Activated CD8-positive, alpha-beta memory T cell treated with anti-CD3 and anti-CD28 coated beads, Interleukin-2, amount 50 U/mL, for 24 hours (primary cell): ENCODE measurements at regions not wholly inside any gene's neighbourhood (a gene's known extent, or its start where the extent isn't known, plus 50 kb on each side); places are given as distances from the start of the nearest gene placed in this dataset.
"Not testable (repeated sequence)": the region's sequence is repeated elsewhere in the genome, so short reads cannot be mapped to it uniquely, and the experiment has no call there.

Experiments
- DNase-seq: peaks from one replicate; pipeline ENCODE4 v3.0.0-alpha.2; 2020; ENCODE audit errors: extremely low read depth

GRCh38 chr1:146641534-146641933 is 296.6 kb upstream of the NBPF12 start:
- DNase-seq = not testable (repeated sequence)

GRCh38 chr1:146640671-146641070 is 297.5 kb upstream of the NBPF12 start:
- not testable (repeated sequence) for DNase-seq

GRCh38 chr1:146630302-146630701 is 307.8 kb upstream of the NBPF12 start:
- not testable (repeated sequence) for DNase-seq

- not testable (repeated sequence) for DNase-seq
These were observed 319.5 kb upstream of the NBPF12 start for GRCh38 chr1:146618582-146618981.

DNA sequence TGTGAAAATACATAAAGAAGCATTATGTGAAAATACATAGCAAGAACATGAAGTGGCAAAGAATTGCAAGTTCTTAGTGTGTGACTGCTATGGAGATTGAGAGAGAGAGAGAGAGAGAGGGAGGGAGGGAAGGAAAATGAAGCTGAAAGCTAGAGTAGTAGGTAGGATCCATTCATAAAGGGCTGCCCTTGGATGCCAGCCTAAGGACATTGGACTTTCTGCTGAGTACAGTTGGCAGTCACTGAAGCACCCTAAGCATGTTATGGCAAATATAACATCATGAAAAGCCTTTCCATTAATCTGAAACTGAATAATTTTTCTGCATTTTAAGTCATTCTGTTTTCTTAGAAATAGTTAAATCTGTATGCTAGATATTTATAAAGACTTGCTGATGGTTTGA is 333.4 kb upstream of the NBPF12 start:
- DNase-seq = not testable (repeated sequence)

DNA sequence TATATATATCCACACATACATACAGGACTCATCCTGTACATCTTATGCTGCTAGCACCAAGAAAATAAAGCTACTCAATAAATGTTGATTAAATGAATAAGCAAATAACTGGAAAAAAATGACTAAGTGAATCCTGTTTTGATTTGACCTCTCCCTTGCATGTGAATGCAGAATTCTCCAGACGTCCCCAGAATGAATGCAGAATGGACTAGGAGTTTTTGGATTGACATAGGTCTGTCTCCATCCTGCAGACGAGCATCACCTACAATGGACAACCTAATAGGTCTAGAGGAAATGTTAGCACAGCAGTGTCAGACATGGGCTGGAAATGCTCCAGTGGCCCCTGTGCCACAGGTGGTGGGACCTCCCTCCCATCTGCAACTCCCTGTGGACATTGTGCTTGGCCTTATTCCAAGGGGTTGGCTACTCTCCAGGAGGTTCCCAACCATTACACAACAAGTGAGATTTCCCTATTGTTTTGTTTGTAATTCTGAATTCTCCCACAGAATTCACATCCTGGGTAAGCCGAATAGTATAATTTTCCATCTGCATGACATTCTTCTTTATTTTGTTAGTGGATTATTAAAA is 337.3 kb upstream of the NBPF12 start:
- not testable (repeated sequence) for DNase-seq

GRCh38 chr1:146599906-146600305 is 338.2 kb upstream of the NBPF12 start:
- DNase-seq = not testable (repeated sequence)

- not testable (repeated sequence) for DNase-seq
These were observed 352.4 kb upstream of the NOTCH2NLA start for GRCh38 chr1:146581229-146581628.

- not testable (repeated sequence) for DNase-seq
These were observed 338.7 kb upstream of the NOTCH2NLA start for GRCh38 chr1:146567541-146567940.

GRCh38 chr1:146558032-146558431 is 329.2 kb upstream of the NOTCH2NLA start:
- not testable (repeated sequence) for DNase-seq

DNA sequence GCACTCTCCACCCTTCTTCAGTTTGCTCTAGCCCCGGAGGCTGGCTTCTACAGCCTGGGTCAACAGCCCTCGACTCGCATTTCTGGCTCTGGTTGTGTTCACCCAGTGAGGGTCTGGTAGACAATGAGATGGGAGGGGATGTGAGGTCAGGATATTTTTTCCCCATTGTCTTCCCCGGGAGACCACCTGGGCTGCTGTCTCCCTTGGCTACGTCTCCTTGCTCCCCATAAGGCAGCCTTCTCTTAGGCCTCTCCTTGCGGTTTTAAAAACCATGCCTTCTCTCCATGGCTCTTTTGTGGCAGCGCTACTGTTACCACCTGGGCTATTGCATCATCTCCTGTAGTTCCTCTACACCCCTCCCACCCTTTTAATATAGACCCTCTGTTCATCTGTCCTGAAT is 327.6 kb upstream of the NOTCH2NLA start:
- DNase-seq = not testable (repeated sequence)

GRCh38 chr1:146552414-146552813 is 323.6 kb upstream of the NOTCH2NLA start:
- DNase-seq = not testable (repeated sequence)

DNA sequence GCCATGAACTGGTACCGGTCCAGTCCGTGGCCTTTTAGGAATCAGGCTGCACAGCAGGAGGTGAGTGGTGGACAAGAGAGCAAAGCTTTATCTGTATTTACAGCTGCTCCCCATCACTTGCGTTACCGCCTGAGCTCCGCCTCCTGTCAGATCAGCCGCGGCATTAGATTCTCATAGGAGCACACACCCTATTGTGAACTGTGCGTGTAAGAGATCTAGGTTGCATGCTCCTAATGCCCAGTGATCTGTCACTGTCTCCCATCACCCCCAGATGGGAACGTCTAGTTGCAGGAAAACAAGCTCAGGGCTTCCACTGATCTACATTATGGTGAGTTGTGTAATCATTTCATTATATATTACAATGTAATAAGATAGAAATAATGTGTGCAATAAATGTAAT is 319.9 kb upstream of the NOTCH2NLA start:
- not testable (repeated sequence) for DNase-seq

DNA sequence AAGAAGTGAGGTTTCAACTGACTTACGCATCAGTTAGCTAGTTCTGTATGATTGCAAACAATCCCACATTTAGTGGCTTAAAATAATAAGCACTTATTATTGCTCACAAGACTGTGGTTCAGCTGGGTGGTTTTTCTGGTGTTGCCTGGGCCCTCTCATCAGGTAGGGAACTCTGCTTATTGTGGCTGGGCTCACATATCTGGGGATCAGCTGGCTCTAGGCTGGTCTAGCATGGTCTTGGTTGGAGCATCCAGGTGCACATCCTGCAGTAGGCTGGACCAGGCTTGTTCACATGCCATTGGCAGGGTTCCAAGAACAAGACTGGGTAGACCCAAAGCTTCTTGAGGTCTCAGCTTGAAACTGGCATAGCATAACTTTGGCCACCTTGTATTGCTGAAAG is 317.4 kb upstream of the NOTCH2NLA start:
- not testable (repeated sequence) for DNase-seq

- DNase-seq = not testable (repeated sequence)
These were observed 309.1 kb upstream of the NOTCH2NLA start for GRCh38 chr1:146537775-146538373.

GRCh38 chr1:146536028-146536427 is 307.2 kb upstream of the NOTCH2NLA start:
- DNase-seq = not testable (repeated sequence)

DNA sequence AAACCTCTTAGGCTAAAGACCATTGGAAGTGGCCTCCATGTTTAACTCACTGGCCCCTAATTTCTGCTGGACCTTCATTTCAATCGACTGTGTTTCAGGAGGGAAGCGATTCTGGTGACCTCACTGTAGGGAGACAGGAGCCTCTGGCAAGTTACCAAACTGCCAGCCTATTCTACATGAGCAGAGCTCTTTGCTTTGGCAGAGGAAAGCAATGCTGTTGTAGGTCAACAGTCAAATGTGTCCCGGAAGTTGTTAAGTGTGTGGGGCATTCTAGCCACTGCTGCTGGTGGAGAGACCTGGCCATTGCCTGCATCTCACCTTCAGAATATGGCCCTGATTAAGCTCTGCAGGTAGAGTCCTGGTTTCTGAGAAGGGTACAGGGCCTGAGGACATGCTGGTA is 306.8 kb upstream of the NOTCH2NLA start:
- DNase-seq = not testable (repeated sequence)

DNA sequence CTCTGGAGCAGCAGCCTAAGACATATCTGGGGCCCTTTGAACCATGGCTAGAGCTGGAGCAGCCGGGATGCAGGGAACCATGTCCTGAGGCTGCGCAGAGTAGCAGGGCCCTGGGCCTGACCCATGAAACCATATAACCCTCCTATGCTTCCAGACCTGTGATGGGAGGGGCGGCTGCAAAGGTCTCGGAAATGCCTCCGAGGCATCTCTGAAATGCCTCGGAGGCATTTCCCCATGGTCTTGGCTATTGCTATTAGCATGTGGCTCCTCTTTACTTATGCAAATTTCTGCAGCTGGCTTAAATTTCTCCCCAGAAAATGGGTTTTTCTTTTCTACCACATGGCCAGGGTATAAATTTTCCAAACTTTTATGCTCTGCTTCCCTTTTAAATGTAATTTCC is 302.1 kb upstream of the NOTCH2NLA start:
- not testable (repeated sequence) for DNase-seq

DNA sequence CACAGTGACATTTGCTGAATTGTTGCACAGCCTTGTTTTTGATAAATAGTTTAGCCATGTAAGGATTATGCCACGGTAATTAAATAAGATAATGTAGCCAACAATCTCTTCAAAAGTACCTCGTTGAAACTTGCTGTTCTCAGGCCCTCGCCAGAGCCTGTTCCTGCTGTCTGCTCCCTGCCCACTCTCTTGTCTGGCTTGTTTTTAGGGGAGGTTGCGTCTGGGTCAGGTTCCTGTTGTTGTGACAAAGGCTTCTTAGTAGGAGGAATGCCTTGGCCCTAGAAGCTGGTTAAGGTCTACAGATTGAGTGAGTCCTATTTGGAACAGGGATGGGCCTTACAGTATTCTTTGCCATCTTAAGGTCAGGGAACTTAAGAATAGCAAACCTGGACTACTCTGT is 294.0 kb upstream of the NOTCH2NLA start:
- DNase-seq = not testable (repeated sequence)

GRCh38 chr1:146522345-146522744 is 293.5 kb upstream of the NOTCH2NLA start:
- not testable (repeated sequence) for DNase-seq

DNA sequence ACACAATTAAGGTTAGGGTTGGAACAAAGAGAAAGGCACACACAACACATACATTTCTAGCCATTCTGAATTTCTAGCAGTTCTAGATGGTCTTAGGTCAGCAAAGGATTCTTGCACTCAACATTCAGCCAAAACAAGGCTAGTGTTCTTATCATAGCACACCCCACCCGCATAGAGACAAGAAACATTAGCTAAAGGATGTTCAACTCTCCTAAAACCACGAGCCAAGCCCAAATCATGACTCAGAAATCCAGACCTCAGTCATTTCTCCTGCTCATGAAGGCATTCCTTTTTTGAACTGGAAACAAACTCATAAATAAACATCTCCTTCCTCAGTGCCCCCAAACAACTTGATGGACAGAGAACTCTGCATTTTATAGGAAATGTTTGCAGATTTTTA is 293.0 kb upstream of the NOTCH2NLA start:
- not testable (repeated sequence) for DNase-seq

DNA sequence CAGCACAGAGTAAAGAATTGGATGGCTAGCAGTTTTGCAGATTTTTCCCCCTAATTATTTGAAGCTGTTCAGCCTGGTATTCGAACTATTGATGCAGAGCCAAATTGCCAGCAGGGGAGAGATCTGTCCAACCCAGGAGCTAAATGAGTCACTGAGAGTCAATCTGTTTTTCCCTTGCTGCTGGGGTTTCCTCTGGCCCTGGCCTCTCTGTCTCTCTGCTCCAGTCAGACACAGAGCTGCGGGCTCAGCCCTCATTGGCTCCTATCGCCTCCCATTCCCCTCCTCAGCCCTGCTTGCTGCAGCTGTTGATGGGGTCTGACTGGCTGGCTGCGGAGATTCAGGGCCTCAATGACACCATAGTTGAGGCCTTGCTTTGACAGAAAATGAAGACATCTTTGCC is 284.9 kb upstream of the NOTCH2NLA start:
- not testable (repeated sequence) for DNase-seq

GRCh38 chr1:146511047-146511777 is 282.4 kb upstream of the NOTCH2NLA start:
- not testable (repeated sequence) for DNase-seq
